Astrocyte (in vitro differentiated cells and primary cell): ENCODE measurements at regions not wholly inside any gene's neighbourhood (a gene's known extent, or its start where the extent isn't known, plus 50 kb on each side); places are given as distances from the start of the nearest gene placed in this dataset.

Experiments
- DNase-seq: peaks from one replicate; pipeline ENCODE4 v3.0.0-alpha.2; 2010; ENCODE audit warnings: low read depth
- FAIRE-seq: peaks from 2 replicates; lab custom pipeline; 2011; peaks lifted over from hg19 to GRCh38; lab: Jason Lieb, UNC
- H2AFZ ChIP-seq: 2 replicates; pipeline ENCODE4 v1.6.0; 2012; ENCODE audit warnings: low read depth, low read length, inconsistent platforms
- H3K27ac ChIP-seq: 2 replicates; pipeline ENCODE4 v1.5.1; 2011; ENCODE audit warnings: low read depth, low read length, inconsistent platforms
- H3K27me3 ChIP-seq: 2 replicates; pipeline ENCODE4 v1.6.0; 2011; ENCODE audit warnings: low read length, inconsistent platforms; ENCODE audit not compliant: insufficient read depth
- H3K36me3 ChIP-seq: 2 replicates; pipeline ENCODE4 v1.5.1; 2011; ENCODE audit warnings: low read length, inconsistent platforms; ENCODE audit not compliant: insufficient read depth
- H3K4me1 ChIP-seq: 2 replicates; pipeline ENCODE4 v1.5.1; 2011; ENCODE audit warnings: low read length, inconsistent platforms; ENCODE audit not compliant: insufficient read depth
- H3K4me2 ChIP-seq: 2 replicates; pipeline ENCODE4 v1.6.0; 2012; ENCODE audit warnings: low read length, inconsistent platforms
- H3K4me3 ChIP-seq: 2 replicates; pipeline ENCODE4 v1.5.1; 2011; ENCODE audit warnings: low read depth, mild to moderate bottlenecking, low read length, inconsistent platforms; ENCODE audit not compliant: insufficient read depth
- H3K79me2 ChIP-seq: 2 replicates; pipeline ENCODE4 v1.6.0; 2012; ENCODE audit warnings: mild to moderate bottlenecking, low read length, inconsistent platforms; ENCODE audit not compliant: insufficient read depth
- H3K9ac ChIP-seq: 2 replicates; pipeline ENCODE4 v1.6.0; 2012; ENCODE audit warnings: mild to moderate bottlenecking, low read length, inconsistent platforms
- H3K9me3 ChIP-seq: 2 replicates; pipeline ENCODE4 v1.5.1; 2012; ENCODE audit warnings: low read depth, mild to moderate bottlenecking, low read length, inconsistent platforms; ENCODE audit not compliant: insufficient read depth
- H4K20me1 ChIP-seq: 2 replicates; pipeline ENCODE4 v1.6.0; 2012; ENCODE audit warnings: low read length, inconsistent platforms; ENCODE audit not compliant: insufficient read depth
- H3K27ac Mint-ChIP-seq: one replicate; pipeline ENCODE4 v1.8.0; 2021; ENCODE audit warnings: mild to moderate bottlenecking, mixed read lengths; ENCODE audit not compliant: unreplicated experiment
- H3K27me3 Mint-ChIP-seq: one replicate; pipeline ENCODE4 v1.8.0; 2021; ENCODE audit warnings: low read depth, mixed read lengths; ENCODE audit not compliant: unreplicated experiment
- H3K36me3 Mint-ChIP-seq: one replicate; pipeline ENCODE4 v1.8.0; 2021; ENCODE audit warnings: low read depth, mixed read lengths; ENCODE audit not compliant: unreplicated experiment
- H3K4me1 Mint-ChIP-seq: one replicate; pipeline ENCODE4 v1.8.0; 2021; ENCODE audit warnings: low read depth, mixed read lengths; ENCODE audit not compliant: unreplicated experiment
- H3K4me3 Mint-ChIP-seq: one replicate; pipeline ENCODE4 v1.8.0; 2021; ENCODE audit warnings: mild to moderate bottlenecking, moderate library complexity, mixed read lengths; ENCODE audit not compliant: unreplicated experiment
- H3K9me3 Mint-ChIP-seq: one replicate; pipeline ENCODE4 v1.8.0; 2021; ENCODE audit warnings: mild to moderate bottlenecking, mixed read lengths; ENCODE audit not compliant: unreplicated experiment
- CTCF ChIP-seq: IDR thresholded peaks from 2 replicates; pipeline ENCODE4 v1.5.1; 2011; ENCODE audit warnings: low read depth, mild to moderate bottlenecking, inconsistent platforms, low read length, moderate library complexity; ENCODE audit not compliant: insufficient read depth
- EZH2 ChIP-seq: IDR thresholded peaks from 2 replicates; pipeline ENCODE4 v1.6.1; 2012; ENCODE audit warnings: mild to moderate bottlenecking, low read length, inconsistent platforms; ENCODE audit not compliant: insufficient read depth

GRCh38 chr14:48805315-48805714, 780.9 kb downstream of the RPS29 start:
- TF ChIP-seq CTCF = no peak
- TF ChIP-seq EZH2 = no peak
- no peaks in the 10 kb centered on the region for H3K36me3 ChIP-seq
- H3K4me1 ChIP-seq = no peaks in the 10 kb centered on the region
- no peak overlapping the region for H2AFZ ChIP-seq
- Mint-ChIP-seq H3K9me3 (no peaks in the 10 kb centered on the region), H3K36me3 (no peaks in the 10 kb centered on the region), H3K27me3 (peaks cover 17% of the 10 kb centered on the region), H3K4me3 (no peak overlapping the region), H3K4me1 (no peaks in the 10 kb centered on the region), H3K27ac (no peak overlapping the region)
- FAIRE-seq (no peak), DNase-seq (no peak)
- H3K79me2 ChIP-seq = no peaks in the 10 kb centered on the region
- H3K27me3 ChIP-seq = no peaks in the 10 kb centered on the region
- no peaks in the 10 kb centered on the region for H4K20me1 ChIP-seq
- no peaks in the 10 kb centered on the region for H3K9me3 ChIP-seq
- H3K4me2 ChIP-seq = no peak overlapping the region
- no peak overlapping the region for H3K4me3 ChIP-seq
- no peak overlapping the region for H3K9ac ChIP-seq
- no peak overlapping the region for H3K27ac ChIP-seq

- H3K27ac ChIP-seq = no peak overlapping the region
- H3K4me3 ChIP-seq = no peak overlapping the region
- peaks cover 3% of the 10 kb centered on the region for H3K4me1 Mint-ChIP-seq
- FAIRE-seq (no peak), DNase-seq (no peak)
- no peaks in the 10 kb centered on the region for H3K27me3 ChIP-seq
- H3K79me2 ChIP-seq = no peaks in the 10 kb centered on the region
- H3K9ac ChIP-seq = no peak overlapping the region
- no peaks in the 10 kb centered on the region for H3K9me3 Mint-ChIP-seq
- H3K36me3 Mint-ChIP-seq = no peaks in the 10 kb centered on the region
- no peaks in the 10 kb centered on the region for H4K20me1 ChIP-seq
- H3K4me3 Mint-ChIP-seq = no peak overlapping the region
- H3K9me3 ChIP-seq = no peaks in the 10 kb centered on the region
- H3K36me3 ChIP-seq = no peaks in the 10 kb centered on the region
- peak overlapping the region; percentile 47 for H2AFZ ChIP-seq
- no peaks in the 10 kb centered on the region for H3K27me3 Mint-ChIP-seq
- H3K27ac Mint-ChIP-seq = peak overlapping the region; percentile 43
- no peak overlapping the region for H3K4me2 ChIP-seq
- no peaks in the 10 kb centered on the region for H3K4me1 ChIP-seq
- no peak for TF ChIP-seq CTCF
- TF ChIP-seq EZH2 = no peak
These were observed 793.7 kb downstream of the RPS29 start for GRCh38 chr14:48792376-48793024.

GRCh38 chr14:48788771-48789170, 797.4 kb downstream of the RPS29 start:
- Mint-ChIP-seq H3K36me3 (no peaks in the 10 kb centered on the region), H3K9me3 (no peaks in the 10 kb centered on the region), H3K4me1 (peaks cover 3% of the 10 kb centered on the region), H3K27me3 (no peaks in the 10 kb centered on the region), H3K4me3 (no peak overlapping the region), H3K27ac (no peak overlapping the region)
- H3K79me2 ChIP-seq = no peaks in the 10 kb centered on the region
- H3K9me3 ChIP-seq = no peaks in the 10 kb centered on the region
- no peak for TF ChIP-seq EZH2
- no peak for FAIRE-seq
- H4K20me1 ChIP-seq = no peaks in the 10 kb centered on the region
- no peaks in the 10 kb centered on the region for H3K36me3 ChIP-seq
- H3K27ac ChIP-seq = no peak overlapping the region
- H3K9ac ChIP-seq = no peak overlapping the region
- H3K4me3 ChIP-seq = no peak overlapping the region
- H3K4me1 ChIP-seq = no peaks in the 10 kb centered on the region
- no peak overlapping the region for H3K4me2 ChIP-seq
- no peaks in the 10 kb centered on the region for H3K27me3 ChIP-seq
- H2AFZ ChIP-seq = no peak overlapping the region
- no peak for DNase-seq
